Keratinocyte (primary cell): ENCODE measurements at regions not wholly inside any gene's neighbourhood (a gene's known extent, or its start where the extent isn't known, plus 50 kb on each side); places are given as distances from the start of the nearest gene placed in this dataset.

Source experiments
- CTCF ChIP-seq, 3 experiments: IDR thresholded peaks in 1 of 3; conservative IDR thresholded peaks in 1 of 3; optimal IDR thresholded peaks in 1 of 3; 2 replicates in 2 of 3; 3 replicates in 1 of 3; pipeline versions ENCODE3 to v1.5.1; 2011; ENCODE audit warnings: low read length in 3 of 3, mild to moderate bottlenecking in 3 of 3, moderate library complexity in 2 of 3, control low read depth in 1 of 3, inconsistent platforms in 1 of 3; ENCODE audit not compliant: insufficient read depth in 2 of 3; ENCODE audit errors: extremely low read depth in 1 of 3
- EZH2 ChIP-seq: IDR thresholded peaks from one replicate; pipeline ENCODE4 v1.6.1; 2012; ENCODE audit warnings: inconsistent platforms, mild to moderate bottlenecking, low read length, moderate library complexity

DNA sequence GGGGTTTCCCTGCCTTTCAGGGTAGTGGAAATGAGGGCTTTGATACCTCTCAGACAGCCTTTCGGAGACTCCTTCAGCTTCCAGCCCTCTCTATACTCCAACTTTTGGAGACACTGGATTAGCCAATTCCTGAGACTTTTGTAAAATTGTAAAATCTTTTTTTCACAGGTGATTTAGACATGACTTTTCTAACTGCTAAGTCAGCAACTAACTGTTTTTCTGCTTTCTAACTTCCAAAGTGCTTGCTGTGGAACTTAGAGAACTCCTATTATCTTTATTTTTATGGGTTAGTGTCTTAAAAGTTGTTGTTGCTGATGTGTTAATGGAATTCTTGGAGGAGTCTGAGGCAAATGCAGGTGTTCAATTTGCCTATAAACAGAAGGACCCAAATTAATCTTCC is 616.7 kb upstream of the ID2 start:
- TF ChIP-seq CTCF (optimal IDR thresholded peaks at IDR 0.05 in 1 of 3, IDR thresholded peaks at IDR 0.05 in 1 of 3, conservative IDR thresholded peaks at IDR 0.05 in 1 of 3; ENCODE audit: extremely low read depth in 1 of 3, insufficient read depth in 2 of 3, low read length in 3 of 3) (no peak), EZH2 (no peak)
